Fibroblast of skin of back (primary cell): ENCODE measurements at regions not wholly inside any gene's neighbourhood (a gene's known extent, or its start where the extent isn't known, plus 50 kb on each side); places are given as distances from the start of the nearest gene placed in this dataset.

Experiments
- DNase-seq: peaks from one replicate; pipeline ENCODE4 v3.0.0-alpha.2; 2013

DNA sequence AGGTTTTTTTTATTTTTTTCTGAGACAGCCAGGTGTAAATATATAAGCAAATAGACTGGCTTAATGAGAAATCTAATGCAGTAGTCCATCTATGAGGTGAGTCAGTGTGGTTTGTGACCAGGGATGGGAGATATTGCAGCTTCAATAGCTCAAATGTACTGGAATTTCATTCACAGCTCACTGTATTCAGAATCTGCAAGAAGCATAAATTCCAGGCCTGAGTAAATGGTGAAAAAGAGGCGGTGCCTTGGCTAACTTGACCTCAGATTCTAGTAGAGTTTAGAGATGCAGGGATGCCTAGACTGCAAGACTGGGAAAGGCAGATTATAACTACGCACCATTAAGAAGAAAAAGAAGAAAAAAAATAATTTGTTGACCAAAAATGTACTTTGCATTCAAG lies 151.9 kb upstream of the SMC2 start:
- DNase-seq, result no peak

DNA sequence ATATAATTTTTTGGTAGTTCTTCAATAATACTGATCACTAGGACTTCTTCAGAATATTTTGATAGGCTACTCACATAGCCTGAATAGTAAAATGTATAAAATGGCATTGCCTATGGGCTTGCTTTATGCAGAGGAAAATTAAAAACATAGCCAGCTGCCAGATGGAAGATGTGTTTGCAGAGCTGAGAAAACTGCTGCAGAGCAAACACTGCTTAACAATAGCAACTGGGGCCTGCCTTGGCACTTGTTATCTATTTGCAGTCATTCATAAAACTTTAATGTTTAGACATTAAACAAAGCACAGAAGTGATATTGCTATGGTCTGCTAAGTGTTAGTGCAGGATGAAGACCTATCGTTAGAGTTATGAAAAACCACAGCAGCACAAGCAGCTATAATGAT lies 151.5 kb upstream of the SMC2 start:
- DNase-seq, result no peak

DNA sequence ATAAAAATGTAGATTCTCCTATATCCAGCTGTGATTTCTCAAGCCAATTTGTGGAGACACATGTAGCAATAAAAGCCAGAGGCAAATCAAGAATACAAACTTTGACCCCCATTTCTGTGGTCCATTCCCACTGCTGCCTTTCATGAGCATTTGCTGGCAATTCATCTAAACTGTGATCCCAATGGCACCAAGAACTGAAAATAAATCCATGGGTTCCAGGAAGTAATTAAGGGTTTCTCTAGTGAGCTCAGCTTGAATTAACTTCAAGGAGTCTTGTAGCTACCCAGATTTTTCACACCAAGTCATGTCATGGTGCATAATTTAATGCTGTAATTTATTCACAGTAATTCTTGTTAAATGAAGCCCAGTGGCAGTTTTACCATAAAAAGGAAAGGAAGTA lies 145.0 kb upstream of the SMC2 start:
- no peak for DNase-seq

DNA sequence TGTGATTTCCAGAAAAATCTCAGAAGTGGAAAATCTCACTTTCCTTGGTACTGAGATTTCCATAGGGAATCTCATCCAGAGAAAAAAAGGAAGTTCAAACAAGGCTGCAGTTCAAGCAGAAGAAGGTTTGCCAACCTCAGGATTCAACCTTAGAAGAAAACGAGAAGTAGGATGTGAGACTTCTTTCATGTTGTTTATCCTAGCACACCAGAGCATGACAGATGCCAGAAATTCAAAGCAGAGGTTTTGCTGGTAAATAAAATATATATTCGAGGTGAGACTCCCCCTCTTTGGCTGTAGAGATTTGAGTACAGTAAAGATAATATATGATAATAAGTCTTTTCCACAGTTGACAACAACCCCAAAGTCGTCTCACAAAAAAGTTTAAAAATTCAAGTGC lies 116.9 kb upstream of the SMC2 start:
- DNase-seq, result no peak

DNA sequence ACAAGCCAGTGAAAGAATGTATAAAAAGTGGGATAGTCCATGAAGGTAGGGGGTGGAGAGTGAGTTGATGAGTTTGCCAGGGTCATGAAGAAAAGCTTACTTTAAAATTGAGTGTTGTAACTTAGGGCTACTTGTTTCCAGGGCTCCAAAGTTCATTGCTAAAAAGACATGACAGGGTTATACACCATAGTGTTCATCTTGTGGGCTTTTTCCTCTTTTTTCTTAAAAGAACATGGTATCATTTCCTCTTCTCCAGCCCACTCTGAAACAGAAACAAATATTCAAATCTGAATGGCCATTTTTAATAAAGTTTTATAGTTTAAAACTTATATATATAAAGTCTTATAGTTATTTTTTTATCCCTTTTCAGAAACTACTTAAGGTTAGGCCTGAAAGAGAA lies 115.7 kb upstream of the SMC2 start:
- no peak for DNase-seq

GRCh38 chr9:103981912-103982311 lies 112.2 kb upstream of the SMC2 start:
- no peak for DNase-seq

DNA sequence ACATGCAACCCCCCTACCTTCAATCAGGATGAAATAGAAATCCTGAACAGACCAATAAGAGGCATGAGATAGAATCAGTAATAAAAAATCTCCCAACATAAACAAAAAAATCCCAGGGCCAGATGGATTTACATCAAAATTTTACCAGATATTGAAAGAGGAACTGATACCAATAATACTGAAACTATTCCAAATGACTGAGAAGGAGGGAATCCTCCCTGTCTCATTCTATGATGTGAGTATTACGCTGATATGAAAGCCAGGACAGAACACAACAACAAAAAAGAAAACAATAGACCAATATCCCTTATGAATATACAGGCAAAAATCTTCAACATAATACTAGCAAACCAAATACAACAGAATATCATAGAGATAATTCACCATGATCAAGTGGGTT lies 109.0 kb upstream of the SMC2 start:
- no peak for DNase-seq

GRCh38 chr9:103988821-103989220 lies 105.3 kb upstream of the SMC2 start:
- DNase-seq, result no peak

DNA sequence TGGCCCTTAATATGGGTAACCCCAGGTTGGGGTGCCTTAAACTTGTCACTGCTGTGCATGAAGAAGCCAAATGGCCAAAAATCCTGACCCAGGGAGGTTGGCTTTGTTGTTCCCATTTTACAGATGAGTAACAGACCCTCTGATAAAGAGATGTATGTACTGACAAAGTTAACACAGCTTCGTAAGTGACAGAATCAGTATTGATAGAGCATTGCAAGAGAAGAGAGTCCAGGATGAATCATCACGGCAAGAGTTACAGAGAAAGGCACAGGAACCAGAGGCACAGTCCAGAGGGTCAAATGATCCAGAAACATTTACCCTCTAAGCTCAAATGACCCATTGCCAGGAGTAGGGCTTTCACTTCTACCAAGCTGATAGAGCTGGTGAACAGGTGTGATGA lies 103.8 kb upstream of the SMC2 start:
- DNase-seq, result no peak

DNA sequence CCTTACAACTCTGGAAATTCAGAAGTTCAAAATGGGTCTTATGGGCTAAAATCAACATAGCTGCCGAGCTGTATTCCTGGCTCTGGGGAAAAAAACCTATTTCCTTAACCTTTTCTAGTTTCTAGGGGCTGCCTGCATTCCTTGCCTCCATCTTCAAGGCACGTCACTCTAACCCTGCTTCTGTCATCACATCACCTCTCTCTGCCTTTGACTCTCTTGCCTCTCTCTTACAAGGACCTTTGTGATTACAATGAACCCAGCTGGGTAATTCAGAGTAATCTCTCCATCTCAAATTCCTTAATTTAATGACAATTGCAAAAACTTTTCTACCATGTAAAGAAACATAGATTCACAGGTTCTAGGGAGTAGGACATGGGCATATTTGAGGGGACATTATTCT lies 103.1 kb upstream of the SMC2 start:
- no peak for DNase-seq

DNA sequence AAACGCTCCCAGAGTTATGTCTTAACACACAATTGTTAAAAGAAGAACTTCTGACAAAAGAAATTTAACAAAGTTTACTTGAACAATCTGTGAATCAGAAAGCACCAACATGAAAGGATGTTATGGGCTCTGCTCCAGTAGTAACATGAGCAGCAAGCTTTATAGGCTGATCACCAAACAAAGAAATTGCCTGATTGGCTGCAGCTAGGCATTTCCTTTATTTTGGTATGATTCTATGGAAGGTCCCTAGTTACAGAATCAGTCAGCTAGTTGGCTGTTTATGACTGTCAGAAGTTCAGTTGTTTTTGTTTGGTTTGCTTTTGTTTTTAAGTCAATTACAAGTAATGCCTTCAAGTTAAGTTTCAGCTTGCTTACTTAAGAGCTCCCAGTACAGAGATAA lies 102.4 kb upstream of the SMC2 start:
- DNase-seq, result no peak

DNA sequence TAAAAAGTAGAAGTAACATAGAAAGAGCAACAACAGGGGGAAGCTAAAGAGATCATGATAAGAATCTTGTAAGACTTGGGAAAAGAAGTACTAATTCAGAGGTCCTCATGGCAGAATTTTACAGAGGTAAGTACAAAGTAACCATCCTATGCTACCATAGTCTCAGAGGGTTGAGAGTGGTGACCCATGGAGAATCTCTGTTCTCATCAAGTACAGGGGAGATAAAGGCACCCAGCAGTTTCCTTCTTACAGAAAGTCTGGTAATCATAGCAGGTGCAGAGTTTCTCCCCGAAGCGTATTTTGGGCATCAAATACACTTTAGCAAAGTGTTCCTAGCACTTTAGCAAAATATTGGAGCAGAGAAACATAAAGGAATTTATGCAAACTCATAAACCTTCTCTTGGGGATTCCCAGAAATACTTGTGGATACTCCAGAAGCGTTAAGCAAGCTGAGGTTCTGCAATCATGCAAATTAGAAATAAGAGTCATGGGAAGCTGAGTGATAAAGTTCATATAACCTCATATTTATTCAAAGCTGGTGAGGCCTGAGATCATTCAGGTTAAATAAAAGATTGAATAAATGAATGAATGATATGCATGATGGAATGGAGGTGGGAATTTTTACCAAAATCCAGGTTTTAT lies 101.0 kb upstream of the SMC2 start:
- no peak for DNase-seq

DNA sequence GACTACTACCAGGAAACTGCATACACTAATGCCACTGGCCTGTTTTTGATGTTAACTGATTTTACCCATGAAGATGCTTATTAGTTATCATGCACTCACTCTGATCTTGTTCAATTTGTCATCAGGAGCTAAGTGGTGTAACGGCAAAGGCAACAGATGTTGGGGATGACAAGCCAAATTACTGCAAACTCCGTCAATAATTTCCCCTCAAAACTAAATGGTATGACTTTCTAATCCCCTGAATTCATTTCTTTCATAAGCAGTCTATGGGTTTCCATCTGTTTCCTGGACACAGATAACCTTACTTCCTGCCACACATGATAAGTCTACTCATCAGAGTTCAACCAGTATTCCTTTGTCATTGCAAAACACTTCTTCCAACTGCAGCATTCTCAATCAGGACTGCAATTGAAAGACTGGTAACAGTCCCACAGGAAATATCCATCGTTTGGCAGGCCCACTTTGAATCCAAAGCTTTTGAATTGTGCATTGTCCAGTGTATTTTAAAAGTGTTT lies 96.2 kb upstream of the SMC2 start:
- DNase-seq, result no peak

- no peak for DNase-seq
Observed at GRCh38 chr9:103999375-104000062, 94.6 kb upstream of the SMC2 start.

- DNase-seq, result peak; percentile 2
Observed at GRCh38 chr9:104009826-104010225, 84.3 kb upstream of the SMC2 start.

GRCh38 chr9:104022083-104022482 lies 72.0 kb upstream of the SMC2 start:
- DNase-seq, result no peak

DNA sequence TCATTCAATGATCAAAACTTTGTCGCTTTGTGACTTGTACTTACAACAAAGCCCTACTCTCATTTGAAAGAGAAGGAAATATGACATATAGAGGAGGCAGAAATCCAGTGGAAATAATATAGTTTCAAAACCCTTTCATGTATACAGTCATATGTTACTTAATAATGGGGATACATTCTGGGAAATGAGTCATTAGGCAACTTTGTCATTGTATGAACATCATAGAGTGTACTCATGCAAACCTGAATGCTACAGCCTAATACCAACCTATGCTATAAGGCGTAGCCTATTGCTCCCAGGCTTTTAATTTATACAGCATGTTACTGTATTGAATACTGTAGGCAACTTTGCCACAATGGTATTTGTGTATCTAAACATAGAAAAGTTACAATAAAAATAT lies 69.0 kb upstream of the SMC2 start:
- DNase-seq, result no peak

GRCh38 chr9:104025945-104026344 lies 68.2 kb upstream of the SMC2 start:
- DNase-seq, result no peak

DNA sequence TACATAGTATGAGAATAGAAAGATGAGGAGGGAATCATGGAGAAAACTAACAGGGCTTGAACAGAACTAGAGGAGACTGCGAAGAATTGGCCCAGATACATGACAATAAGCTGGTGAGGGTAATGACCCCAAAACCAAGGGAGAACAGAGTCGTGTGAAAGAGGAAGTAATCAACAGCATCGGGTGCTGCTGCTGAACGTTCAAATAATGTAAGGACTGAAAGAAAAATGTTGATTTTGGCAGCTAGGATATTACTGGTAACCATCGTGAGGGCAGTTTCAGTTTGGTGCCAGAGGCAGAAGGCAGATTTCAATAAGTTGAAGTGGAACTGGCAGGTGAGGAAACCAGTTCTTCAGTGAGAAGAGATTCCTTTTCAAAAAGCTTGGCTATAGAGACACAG lies 66.8 kb upstream of the SMC2 start:
- DNase-seq, result no peak

- DNase-seq, result no peak
Observed at GRCh38 chr9:104028827-104029226, 65.3 kb upstream of the SMC2 start.
